Testis (tissue), 2 donors: ENCODE measurements at regions not wholly inside any gene's neighbourhood (a gene's known extent, or its start where the extent isn't known, plus 50 kb on each side); places are given as distances from the start of the nearest gene placed in this dataset.
"Not testable (repeated sequence)": the region's sequence is repeated elsewhere in the genome, so short reads cannot be mapped to it uniquely, and the experiment has no call there.

Source experiments
- DNase-seq: peaks from one replicate; pipeline ENCODE4 v3.0.0-alpha.2; 2019
- H3K27ac ChIP-seq, 2 donors: fragments of 200-600 bp; sonication (generic); one replicate each; pipeline ENCODE4 v1.5.1; 2019
- H3K27me3 ChIP-seq: fragments of 200-600 bp; sonication (generic); one replicate; pipeline ENCODE4 v1.5.1; 2019
- H3K36me3 ChIP-seq: fragments of 200-600 bp; sonication (generic); one replicate; pipeline ENCODE4 v1.5.1; 2017; ENCODE audit warnings: low read depth; ENCODE audit errors: missing control alignments
- H3K4me1 ChIP-seq: fragments of 200-600 bp; sonication (generic); one replicate; pipeline ENCODE4 v1.5.1; 2019
- H3K4me3 ChIP-seq, 2 donors: fragments of 200-600 bp; sonication (generic); one replicate each; pipeline ENCODE4 v1.5.1; 2017 to 2019
- H3K9me3 ChIP-seq: fragments of 200-600 bp; sonication (generic); one replicate; pipeline ENCODE4 v1.5.1; 2017
- POLR2A ChIP-seq: fragments of 450-650 bp; IDR thresholded peaks from one replicate; pipeline ENCODE4 v1.6.1; 2017; ENCODE audit warnings: antibody characterized with exemption, mild to moderate bottlenecking, moderate library complexity
- WGBS, 2 donors: methylation state at CpG; one replicate each; pipeline ENCODE4 v1.1.5; 2018; 5-methylcytosine and 5-hydroxymethylcytosine counted together
- intact Hi-C: fragments of 100-400 bp; cut with DNase I; formaldehyde crosslinking; loops from one replicate; pipeline ENCODE4 v1.15.1; 2023; ENCODE audit warnings: low total_unique reads
- TF ChIP-seq, protein P1 (sequence below), 3 experiments: fragments of 450-650 bp in 2 of 3; fragments of 200-600 bp in 1 of 3; sonication (generic) in 1 of 3; IDR thresholded peaks; one replicate each; pipeline ENCODE4 v1.5.1; 2016 to 2019; ENCODE audit warnings: antibody characterized with exemption in 3 of 3, mild to moderate bottlenecking in 2 of 3, moderate library complexity in 1 of 3

DNA sequence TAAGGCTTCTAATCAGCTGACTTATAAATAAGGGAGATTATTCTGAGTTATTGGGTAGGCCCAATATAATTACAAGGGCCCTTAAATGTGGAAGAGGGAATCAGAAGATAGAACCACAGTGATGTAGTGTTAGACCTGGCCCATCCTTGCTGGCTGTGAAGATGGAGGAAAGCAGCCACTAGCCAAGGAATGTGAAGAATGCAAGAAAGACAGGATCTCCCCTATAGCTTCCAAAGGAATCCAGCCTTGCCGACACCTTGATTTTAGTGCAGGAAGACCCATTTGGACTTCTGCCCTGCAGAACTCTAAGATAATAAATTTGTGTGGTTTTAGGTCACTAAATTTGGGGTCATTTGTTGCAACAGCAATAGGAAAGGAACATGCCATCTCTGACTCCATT, 150.6 kb downstream of the SPATA18 start:
- Histone ChIP-seq H3K9me3 (no peaks in the 10 kb centered on the region), H3K27me3 (no peaks in the 10 kb centered on the region), H3K36me3 (no peaks in the 10 kb centered on the region), H3K4me1 (no peaks in the 10 kb centered on the region), H3K27ac (no peak overlapping the region), H3K4me3 (no peak overlapping the region)
- no peak for DNase-seq
- WGBS, 2 donors, result 85 to 100% methylated on average over 1 of the region's 1 CpG
- TF ChIP-seq, protein P1, sequence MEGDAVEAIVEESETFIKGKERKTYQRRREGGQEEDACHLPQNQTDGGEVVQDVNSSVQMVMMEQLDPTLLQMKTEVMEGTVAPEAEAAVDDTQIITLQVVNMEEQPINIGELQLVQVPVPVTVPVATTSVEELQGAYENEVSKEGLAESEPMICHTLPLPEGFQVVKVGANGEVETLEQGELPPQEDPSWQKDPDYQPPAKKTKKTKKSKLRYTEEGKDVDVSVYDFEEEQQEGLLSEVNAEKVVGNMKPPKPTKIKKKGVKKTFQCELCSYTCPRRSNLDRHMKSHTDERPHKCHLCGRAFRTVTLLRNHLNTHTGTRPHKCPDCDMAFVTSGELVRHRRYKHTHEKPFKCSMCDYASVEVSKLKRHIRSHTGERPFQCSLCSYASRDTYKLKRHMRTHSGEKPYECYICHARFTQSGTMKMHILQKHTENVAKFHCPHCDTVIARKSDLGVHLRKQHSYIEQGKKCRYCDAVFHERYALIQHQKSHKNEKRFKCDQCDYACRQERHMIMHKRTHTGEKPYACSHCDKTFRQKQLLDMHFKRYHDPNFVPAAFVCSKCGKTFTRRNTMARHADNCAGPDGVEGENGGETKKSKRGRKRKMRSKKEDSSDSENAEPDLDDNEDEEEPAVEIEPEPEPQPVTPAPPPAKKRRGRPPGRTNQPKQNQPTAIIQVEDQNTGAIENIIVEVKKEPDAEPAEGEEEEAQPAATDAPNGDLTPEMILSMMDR (IDR thresholded peaks at IDR 0.05), result no peak
- TF ChIP-seq POLR2A, result no peak
- intact Hi-C loops, result no loop called here

DNA sequence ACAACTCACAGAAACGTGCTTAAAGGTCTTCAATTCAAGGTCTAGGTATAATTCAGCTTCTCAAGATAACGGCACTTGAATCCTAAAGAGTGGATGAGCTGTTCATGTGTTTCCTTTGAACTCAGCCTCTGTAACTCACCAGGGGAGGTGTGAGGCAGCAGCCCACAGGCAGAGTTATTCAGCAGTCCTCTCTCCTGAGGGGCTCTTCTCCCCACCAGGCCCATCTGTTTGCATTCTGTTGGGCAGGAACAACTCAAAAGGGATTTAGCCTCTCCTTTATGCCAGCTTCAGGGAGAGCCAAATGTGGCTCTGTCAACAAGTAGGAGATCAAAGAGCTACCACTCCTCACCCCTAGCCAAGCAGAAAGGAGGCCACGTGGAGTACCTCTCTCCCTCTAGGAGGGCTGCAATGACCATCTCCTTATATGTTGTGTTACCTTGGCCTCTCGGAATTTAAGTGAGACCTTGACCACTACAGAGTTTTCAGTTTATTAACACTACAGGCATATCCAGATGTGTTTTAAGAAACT, 151.2 kb downstream of the SPATA18 start:
- Histone ChIP-seq H3K4me3 (no peak overlapping the region), H3K36me3 (no peaks in the 10 kb centered on the region), H3K9me3 (no peaks in the 10 kb centered on the region), H3K27me3 (no peaks in the 10 kb centered on the region), H3K4me1 (no peaks in the 10 kb centered on the region), H3K27ac (no peak overlapping the region)
- no peak for DNase-seq
- intact Hi-C loops, result no loop called here
- TF ChIP-seq, protein P1 (IDR thresholded peaks at IDR 0.05), result no peak
- no peak for TF ChIP-seq POLR2A
- 67 to 81% methylated on average over 4 of the region's 4 CpGs for WGBS, 2 donors

DNA sequence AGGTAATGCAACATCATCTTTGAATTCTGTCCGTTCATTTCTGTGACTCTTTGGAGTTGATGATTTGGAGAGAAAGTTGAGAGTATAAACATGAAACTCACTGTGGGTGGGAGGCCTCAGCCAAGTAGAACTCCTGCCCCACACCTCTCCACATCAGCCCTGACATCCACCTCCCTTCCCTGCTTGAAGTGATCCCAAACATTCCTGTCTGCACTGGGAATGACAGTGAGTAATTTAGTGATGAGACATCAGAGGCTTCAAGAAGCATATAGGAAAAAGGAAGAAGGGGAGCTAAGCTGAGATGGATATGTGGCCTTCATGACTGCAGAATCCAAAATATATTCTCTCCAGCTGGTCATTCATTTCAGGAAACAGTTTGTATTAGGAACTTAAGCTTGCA, 151.8 kb downstream of the SPATA18 start:
- no peaks in the 10 kb centered on the region for H3K4me1 ChIP-seq
- intact Hi-C loops, result no loop called here
- H3K27me3 ChIP-seq, result no peaks in the 10 kb centered on the region
- no peaks in the 10 kb centered on the region for H3K36me3 ChIP-seq
- H3K4me3 ChIP-seq, result no peak overlapping the region
- DNase-seq, result no peak
- WGBS, 2 donors, result 79 to 91% methylated on average over 1 of the region's 1 CpG
- no peak overlapping the region for H3K27ac ChIP-seq
- no peaks in the 10 kb centered on the region for H3K9me3 ChIP-seq
- no peak for TF ChIP-seq POLR2A
- TF ChIP-seq, protein P1 (IDR thresholded peaks at IDR 0.05), result no peak

DNA sequence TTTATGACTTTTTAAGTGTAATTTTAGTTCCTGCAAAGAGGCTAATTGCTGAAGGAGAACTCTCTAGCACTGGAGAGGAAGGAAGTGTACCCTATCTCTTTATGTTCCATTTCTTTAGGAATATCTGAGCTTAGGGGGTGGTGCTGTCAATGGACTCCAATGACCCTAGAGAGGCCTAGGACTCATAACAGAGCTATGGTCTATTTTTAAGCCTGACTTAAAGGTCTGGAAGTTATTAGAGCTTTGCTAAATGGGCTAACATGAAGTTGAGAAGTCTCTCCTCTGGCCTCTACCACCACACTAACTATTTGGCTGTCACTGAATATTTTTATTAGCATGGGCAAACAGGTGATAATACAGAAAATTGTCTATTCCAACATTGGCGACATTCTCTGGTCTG, 152.2 kb downstream of the SPATA18 start:
- H3K4me3 ChIP-seq, result no peak overlapping the region
- intact Hi-C loops, result no loop called here
- no peaks in the 10 kb centered on the region for H3K36me3 ChIP-seq
- H3K4me1 ChIP-seq, result no peaks in the 10 kb centered on the region
- no peak overlapping the region for H3K27ac ChIP-seq
- H3K27me3 ChIP-seq, result no peaks in the 10 kb centered on the region
- no peaks in the 10 kb centered on the region for H3K9me3 ChIP-seq
- WGBS, 2 donors, result 78 to 92% methylated on average over 1 of the region's 1 CpG
- no peak for TF ChIP-seq POLR2A
- TF ChIP-seq, protein P1 (IDR thresholded peaks at IDR 0.05), result no peak
- DNase-seq, result no peak

DNA sequence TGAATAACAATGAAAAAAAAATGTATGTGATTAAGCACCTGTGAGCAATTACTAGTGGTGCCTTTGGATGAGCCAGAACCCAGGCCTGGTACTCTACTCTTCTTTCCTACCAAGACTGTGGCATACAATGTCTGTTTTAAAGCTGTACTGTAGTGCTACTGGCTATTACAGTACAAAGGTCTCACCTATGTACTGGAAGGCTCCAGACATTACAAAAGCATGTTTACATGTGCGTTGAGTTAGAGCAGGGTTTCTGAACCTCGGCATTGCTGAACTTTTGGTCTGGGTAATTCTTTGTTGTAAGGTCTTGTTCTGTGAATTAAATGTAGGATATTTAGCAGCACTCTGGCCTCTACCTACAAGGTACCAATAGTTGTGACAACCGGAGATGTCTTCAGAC, 153.8 kb downstream of the SPATA18 start:
- H3K9me3 ChIP-seq, result no peaks in the 10 kb centered on the region
- TF ChIP-seq, protein P1 (IDR thresholded peaks at IDR 0.05), result no peak
- no peaks in the 10 kb centered on the region for H3K4me1 ChIP-seq
- H3K27ac ChIP-seq, result no peak overlapping the region
- intact Hi-C loops, result no loop called here
- DNase-seq, result no peak
- no peaks in the 10 kb centered on the region for H3K36me3 ChIP-seq
- WGBS, 2 donors, result 88 to 97% methylated on average over 3 of the region's 3 CpGs
- no peak overlapping the region for H3K4me3 ChIP-seq
- no peaks in the 10 kb centered on the region for H3K27me3 ChIP-seq

GRCh38 chr4:52207146-52207545, 156.0 kb downstream of the SPATA18 start:
- H3K36me3 ChIP-seq, H3K4me1 ChIP-seq, H3K4me3 ChIP-seq, DNase-seq, intact Hi-C loops, H3K27me3 ChIP-seq, H3K9me3 ChIP-seq, H3K27ac ChIP-seq: not testable (repeated sequence)
- WGBS, 2 donors, result 88 to 92% methylated on average over 4 of the region's 4 CpGs
